ENCODE measurements at regions not wholly inside any gene's neighbourhood (a gene's known extent, or its start where the extent isn't known, plus 50 kb on each side); places are given as distances from the start of the nearest gene placed in this dataset.

GRCh38 chr3:148642214-148642613 is 55.5 kb upstream of the AGTR1 start:
- H3F3A ChIP-seq (ENCODE audit: insufficient read depth, low read length, poor library complexity, severe bottlenecking): no peaks in the 10 kb centered on the region
- H3K79me2 ChIP-seq (replicated peaks; ENCODE audit: insufficient read depth, low read length): no peaks in the 10 kb centered on the region
- no peaks in the 10 kb centered on the region for H3K36me3 ChIP-seq (ENCODE audit: insufficient read depth, low read length)
- no peak overlapping the region for H2AFZ ChIP-seq (ENCODE audit: low read depth, low read length)
- H3K4me2 ChIP-seq (ENCODE audit: low read length): no peak overlapping the region
- H3K4me3 ChIP-seq (ENCODE audit: low read length): no peak overlapping the region
- H3K9me2 ChIP-seq (ENCODE audit: insufficient read depth, low read length): no peaks in the 10 kb centered on the region
- peak overlapping the region; percentile 72 for H3K27ac ChIP-seq (ENCODE audit: low read length)
- H3K27me3 ChIP-seq (ENCODE audit: insufficient read depth, low read depth, low read length): no peaks in the 10 kb centered on the region
- no peak for TF ChIP-seq POLR2AphosphoS5 (IDR thresholded peaks at IDR 0.05)
- no peak for TF ChIP-seq EZH2 (IDR thresholded peaks at IDR 0.05; ENCODE audit: borderline replicate concordance, insufficient read depth, low read length, poor library complexity, severe bottlenecking)
- no peak for TF ChIP-seq TAF1 (IDR thresholded peaks at IDR 0.05; ENCODE audit: low read depth)
- TF ChIP-seq MXI1 (conservative IDR thresholded peaks at IDR 0.05; ENCODE audit: poor library complexity, severe bottlenecking): no peak
- no peak for TF ChIP-seq CTCF (IDR thresholded peaks at IDR 0.05; ENCODE audit: poor library complexity, severe bottlenecking)
- TF ChIP-seq SMC3 (conservative IDR thresholded peaks at IDR 0.05; ENCODE audit: poor library complexity): no peak
- TF ChIP-seq REST (IDR thresholded peaks at IDR 0.05; ENCODE audit: borderline replicate concordance): no peak
- TF ChIP-seq RAD21 (conservative IDR thresholded peaks at IDR 0.05): no peak
- TF ChIP-seq EP300 (conservative IDR thresholded peaks at IDR 0.05; ENCODE audit: poor library complexity, severe bottlenecking): no peak
- no peaks in the 10 kb centered on the region for H4K20me1 ChIP-seq (ENCODE audit: insufficient read depth)
- H3K9ac ChIP-seq (ENCODE audit: low read length): no peak overlapping the region
- no peaks in the 10 kb centered on the region for H3K9me3 ChIP-seq (ENCODE audit: low read length)

- Histone ChIP-seq H3K36me3 (ENCODE audit: insufficient read depth, low read length) (no peaks in the 10 kb centered on the region), H3K9ac (ENCODE audit: low read length) (no peak overlapping the region), H3K27ac (ENCODE audit: low read length) (peak overlapping the region; percentile 72), H4K20me1 (ENCODE audit: insufficient read depth) (no peaks in the 10 kb centered on the region), H3F3A (ENCODE audit: insufficient read depth, low read length, poor library complexity, severe bottlenecking) (no peaks in the 10 kb centered on the region), H3K27me3 (ENCODE audit: insufficient read depth, low read depth, low read length) (no peaks in the 10 kb centered on the region), H3K4me3 (ENCODE audit: low read length) (no peak overlapping the region), H3K4me2 (ENCODE audit: low read length) (peak overlapping the region; percentile 41), H3K9me3 (ENCODE audit: low read length) (no peaks in the 10 kb centered on the region), H2AFZ (ENCODE audit: low read depth, low read length) (no peak overlapping the region), H3K79me2 (replicated peaks; ENCODE audit: insufficient read depth, low read length) (no peaks in the 10 kb centered on the region), H3K9me2 (ENCODE audit: insufficient read depth, low read length) (no peaks in the 10 kb centered on the region)
- TF ChIP-seq MXI1 (conservative IDR thresholded peaks at IDR 0.05; ENCODE audit: poor library complexity, severe bottlenecking) (no peak), TAF1 (IDR thresholded peaks at IDR 0.05; ENCODE audit: low read depth) (no peak), CTCF (IDR thresholded peaks at IDR 0.05; ENCODE audit: poor library complexity, severe bottlenecking) (no peak), SMC3 (conservative IDR thresholded peaks at IDR 0.05; ENCODE audit: poor library complexity) (no peak), REST (IDR thresholded peaks at IDR 0.05; ENCODE audit: borderline replicate concordance) (no peak), EP300 (conservative IDR thresholded peaks at IDR 0.05; ENCODE audit: poor library complexity, severe bottlenecking) (peak; percentile 86), POLR2AphosphoS5 (IDR thresholded peaks at IDR 0.05) (peak; percentile 79), EZH2 (IDR thresholded peaks at IDR 0.05; ENCODE audit: borderline replicate concordance, insufficient read depth, low read length, poor library complexity, severe bottlenecking) (no peak)
Observed at GRCh38 chr3:148642616-148643015, 55.1 kb upstream of the AGTR1 start.
